Astrocyte (in vitro differentiated cells and primary cell): ENCODE measurements at regions not wholly inside any gene's neighbourhood (a gene's known extent, or its start where the extent isn't known, plus 50 kb on each side); places are given as distances from the start of the nearest gene placed in this dataset.

ENCODE experiments used
- CTCF ChIP-seq: IDR thresholded peaks from 2 replicates; pipeline ENCODE4 v1.5.1; 2011; ENCODE audit warnings: low read depth, mild to moderate bottlenecking, inconsistent platforms, low read length, moderate library complexity; ENCODE audit not compliant: insufficient read depth
- EZH2 ChIP-seq: IDR thresholded peaks from 2 replicates; pipeline ENCODE4 v1.6.1; 2012; ENCODE audit warnings: mild to moderate bottlenecking, low read length, inconsistent platforms; ENCODE audit not compliant: insufficient read depth

GRCh38 chr2:16111838-16112210 is 171.5 kb downstream of the MYCN start:
- TF ChIP-seq CTCF: no peak
- no peak for TF ChIP-seq EZH2
